Omental fat pad (tissue), 3 donors: ENCODE measurements at regions not wholly inside any gene's neighbourhood (a gene's known extent, or its start where the extent isn't known, plus 50 kb on each side); places are given as distances from the start of the nearest gene placed in this dataset.

Source experiments
- ATAC-seq: fragments of 150-250 bp; one replicate; pipeline ENCODE4 v1.9.1; 2016; ENCODE audit warnings: mild to moderate bottlenecking, moderate library complexity; ENCODE audit not compliant: low FRiP score
- DNase-seq: peaks from one replicate; pipeline ENCODE4 v3.0.0-alpha.2; 2019; ENCODE audit warnings: low spot score
- CTCF ChIP-seq, 3 donors: fragments of 450-650 bp; IDR thresholded peaks; one replicate each; pipeline ENCODE4 v1.5.1; 2016 to 2017; ENCODE audit warnings: antibody characterized with exemption in 3 of 3, mild to moderate bottlenecking in 3 of 3, moderate library complexity in 2 of 3

- ATAC-seq: no peak
- no peak for TF ChIP-seq CTCF (IDR thresholded peaks at IDR 0.05)
- DNase-seq: no peak
Measured at GRCh38 chr6:845566-845965, 152.6 kb upstream of the EXOC2 start.

- no peak for DNase-seq
- no peak for ATAC-seq
- no peak for TF ChIP-seq CTCF (IDR thresholded peaks at IDR 0.05)
Measured at GRCh38 chr6:845101-845500, 152.2 kb upstream of the EXOC2 start.

GRCh38 chr6:842141-842540, 149.2 kb upstream of the EXOC2 start:
- DNase-seq (no peak), ATAC-seq (no peak)
- no peak for TF ChIP-seq CTCF (IDR thresholded peaks at IDR 0.05)

- DNase-seq (no peak), ATAC-seq (no peak)
- TF ChIP-seq CTCF (IDR thresholded peaks at IDR 0.05): no peak
Measured at GRCh38 chr6:841569-841968, 148.6 kb upstream of the EXOC2 start.

GRCh38 chr6:839201-839600, 146.3 kb upstream of the EXOC2 start:
- no peak for TF ChIP-seq CTCF (IDR thresholded peaks at IDR 0.05)
- no peak for DNase-seq
- no peak for ATAC-seq

- TF ChIP-seq CTCF (IDR thresholded peaks at IDR 0.05): no peak
- ATAC-seq: no peak
- DNase-seq: no peak
Measured at GRCh38 chr6:837380-837779, 144.4 kb upstream of the EXOC2 start.

GRCh38 chr6:836276-836853, 143.4 kb upstream of the EXOC2 start:
- no peak for DNase-seq
- no peak for ATAC-seq
- no peak for TF ChIP-seq CTCF (IDR thresholded peaks at IDR 0.05)
